ENCODE measurements at regions not wholly inside any gene's neighbourhood (a gene's known extent, or its start where the extent isn't known, plus 50 kb on each side); places are given as distances from the start of the nearest gene placed in this dataset.
"Not testable (repeated sequence)": the region's sequence is repeated elsewhere in the genome, so short reads cannot be mapped to it uniquely, and the experiment has no call there.

DNA sequence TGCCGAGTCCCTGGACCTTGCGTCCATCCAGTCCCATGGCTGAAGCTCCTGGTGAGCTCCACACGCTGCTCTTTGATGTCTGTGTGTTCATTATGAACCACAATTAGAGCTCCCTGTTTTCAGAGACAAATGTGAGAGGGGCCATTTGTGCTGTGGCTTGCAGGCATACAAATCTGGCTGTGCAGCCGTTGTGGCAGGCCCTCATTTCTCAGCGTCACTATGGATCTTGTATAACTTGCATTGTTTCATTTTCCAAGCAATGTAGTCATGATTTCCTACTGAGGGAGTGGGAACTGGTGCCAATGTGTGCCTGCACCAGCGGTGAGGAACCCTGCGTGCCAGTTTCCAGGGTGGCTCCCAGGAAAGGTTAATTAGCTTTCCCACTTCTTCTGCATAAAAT lies 542.6 kb downstream of the TMEM114 start:
- no peak for DNase-seq

DNA sequence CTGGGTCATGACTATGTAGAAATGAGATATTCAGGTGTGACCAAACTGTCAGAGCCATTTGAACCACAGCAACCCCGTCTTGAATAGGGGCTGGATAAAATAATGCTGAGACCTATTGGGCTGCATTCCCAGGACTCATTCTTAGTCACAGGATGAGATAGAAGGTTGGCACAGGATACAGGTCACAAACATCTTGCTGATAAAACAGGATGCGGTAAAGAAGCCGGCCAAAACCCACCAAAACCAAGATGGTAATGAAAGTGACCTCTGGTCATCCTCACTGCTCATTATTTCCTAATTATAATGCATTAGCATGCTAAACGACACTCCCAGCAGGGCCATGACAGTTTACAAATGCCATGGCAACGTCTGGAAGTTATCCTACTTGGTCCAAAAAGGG lies 545.5 kb downstream of the TMEM114 start:
- DNase-seq = no peak

DNA sequence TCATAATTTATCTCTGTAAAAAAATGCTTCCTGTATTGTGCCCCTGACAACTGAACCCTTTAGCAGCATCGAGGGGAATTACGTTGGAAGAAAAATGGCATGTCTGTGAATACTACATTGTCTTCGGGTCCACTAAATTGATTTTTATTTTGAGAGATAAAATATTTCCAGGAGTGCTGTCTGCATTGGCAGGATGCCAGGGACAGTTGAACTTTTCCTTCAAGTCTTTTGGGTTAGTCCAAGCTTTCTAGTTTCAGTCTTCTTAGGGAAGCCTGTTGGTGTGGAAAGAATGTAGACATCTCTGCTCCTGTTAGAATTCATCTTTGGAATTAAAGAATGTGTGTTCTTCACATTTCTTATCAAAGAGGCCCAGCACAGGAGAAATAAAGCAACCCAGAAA lies 557.9 kb downstream of the TMEM114 start:
- DNase-seq = no peak

DNA sequence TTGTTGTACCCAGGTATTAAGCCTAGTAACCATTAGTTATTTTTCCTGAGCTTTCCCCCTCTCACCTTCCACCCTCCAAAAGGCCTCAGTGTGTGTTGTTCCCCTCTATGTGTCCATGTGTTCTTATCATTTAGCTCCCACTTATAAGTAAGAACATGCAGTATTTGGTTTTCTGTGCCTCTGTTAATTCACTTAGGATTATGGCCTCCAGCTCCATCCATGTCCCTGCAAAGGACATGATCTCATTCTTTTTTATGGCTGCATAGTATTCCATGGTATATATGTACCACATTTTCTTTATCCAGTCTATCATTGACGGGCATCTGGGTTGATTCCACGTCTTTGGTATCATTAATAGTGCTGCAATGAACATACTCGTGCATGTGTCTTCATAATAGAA lies 560.3 kb downstream of the TMEM114 start:
- DNase-seq = not testable (repeated sequence)

DNA sequence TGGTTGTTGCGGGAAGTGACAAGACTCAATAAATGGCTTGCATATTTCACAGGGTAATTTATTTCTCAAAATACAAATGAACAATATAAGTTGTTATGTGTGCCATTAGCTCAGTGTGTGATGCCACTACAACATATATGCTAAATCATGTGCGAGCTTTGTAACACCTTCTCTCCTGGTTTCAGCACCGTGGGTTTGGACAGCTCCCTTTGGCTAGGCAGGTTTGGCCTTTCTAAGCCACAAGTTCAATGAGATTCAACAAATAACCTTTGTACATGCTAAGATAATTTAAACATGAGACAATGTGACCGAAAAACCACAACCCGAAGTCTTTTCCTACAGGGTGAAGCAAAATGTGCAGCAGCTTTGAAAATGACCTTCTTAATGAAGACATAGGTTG lies 563.9 kb downstream of the TMEM114 start:
- no peak for DNase-seq

DNA sequence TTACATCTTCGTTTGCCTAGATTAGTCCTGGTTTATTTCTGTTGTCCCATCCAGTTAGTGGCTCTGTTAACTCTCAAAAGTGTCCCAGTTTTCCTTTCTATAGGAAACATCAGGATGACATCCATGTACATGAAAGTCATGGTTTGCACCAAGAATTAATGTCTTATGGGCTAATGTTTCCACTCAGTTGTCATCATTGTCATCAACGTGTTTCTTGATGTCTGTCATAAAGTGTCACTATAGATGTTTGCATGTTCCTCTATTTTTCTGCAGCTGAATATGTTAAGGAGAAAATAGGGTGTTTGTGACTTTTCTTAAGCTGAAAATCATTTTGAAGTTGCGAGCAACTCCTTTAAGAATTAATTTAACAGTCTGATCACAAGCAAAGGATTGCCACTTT lies 567.0 kb downstream of the TMEM114 start:
- DNase-seq = no peak

DNA sequence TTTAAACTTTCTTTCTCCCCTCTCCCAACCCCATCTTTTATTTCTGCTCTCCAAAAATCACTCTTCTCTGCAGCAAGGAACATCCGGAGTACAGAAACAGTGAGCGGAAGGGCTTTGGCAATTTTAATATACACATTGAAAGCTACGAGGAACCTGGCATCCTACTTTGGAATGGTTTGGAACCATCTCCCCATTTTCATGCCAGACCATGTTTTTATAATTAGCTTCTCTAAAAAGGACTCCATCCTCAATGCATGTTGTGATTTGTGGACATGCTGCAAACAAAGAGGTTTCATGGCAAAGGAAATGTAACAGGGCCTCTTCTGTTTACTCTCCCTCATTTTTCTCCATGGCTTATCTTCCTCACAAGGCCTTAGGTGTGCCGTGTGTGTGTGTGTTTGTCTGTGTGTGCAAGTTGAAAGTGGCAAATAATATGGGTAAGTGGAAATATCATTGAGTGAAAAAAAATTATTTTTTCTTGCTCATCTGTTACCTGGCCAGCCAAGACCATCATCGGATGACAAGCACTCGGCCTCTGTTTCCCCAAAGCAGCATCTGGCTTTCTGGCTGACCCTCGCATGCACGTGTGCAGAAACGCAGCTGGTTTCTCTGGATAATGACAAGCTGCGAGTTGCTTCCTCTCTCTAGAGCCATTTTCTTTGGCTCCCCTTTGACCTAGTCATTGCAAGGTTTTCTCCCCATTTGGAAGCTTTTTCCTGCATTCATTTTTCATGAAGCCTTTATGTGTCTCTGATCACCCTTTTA lies 585.0 kb downstream of the TMEM114 start:
- DNase-seq = no peak

DNA sequence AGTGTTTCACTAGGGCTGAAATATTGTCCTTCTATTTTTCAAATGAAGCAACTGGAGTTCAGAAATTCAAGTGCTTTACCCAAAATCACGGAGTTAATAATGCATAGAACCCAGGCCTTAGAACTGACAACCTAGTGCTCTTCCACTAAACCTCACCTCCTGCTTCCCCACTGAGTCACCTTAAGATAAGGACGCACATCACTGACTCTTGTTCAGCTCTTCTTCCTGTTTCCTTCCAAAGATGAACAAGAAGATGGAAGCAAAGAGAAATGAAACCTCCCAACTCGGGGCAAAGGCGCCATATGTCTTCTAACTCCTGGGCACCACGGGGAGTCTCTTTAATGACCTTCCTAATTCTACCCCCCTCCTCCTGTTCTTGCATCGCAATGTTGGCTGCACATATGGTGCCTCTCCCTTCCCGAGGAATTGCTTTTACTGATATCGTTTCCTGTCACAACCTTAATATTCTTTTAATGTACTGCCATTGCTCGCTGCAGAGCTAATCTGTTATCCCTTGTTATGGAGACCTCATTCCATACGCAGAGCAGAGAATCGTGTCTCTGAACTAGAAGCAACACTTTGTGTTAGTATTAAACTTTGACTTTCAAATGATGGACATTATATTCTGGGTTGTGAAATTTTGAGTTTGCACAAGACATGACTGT lies 591.4 kb downstream of the TMEM114 start:
- no peak for DNase-seq

DNA sequence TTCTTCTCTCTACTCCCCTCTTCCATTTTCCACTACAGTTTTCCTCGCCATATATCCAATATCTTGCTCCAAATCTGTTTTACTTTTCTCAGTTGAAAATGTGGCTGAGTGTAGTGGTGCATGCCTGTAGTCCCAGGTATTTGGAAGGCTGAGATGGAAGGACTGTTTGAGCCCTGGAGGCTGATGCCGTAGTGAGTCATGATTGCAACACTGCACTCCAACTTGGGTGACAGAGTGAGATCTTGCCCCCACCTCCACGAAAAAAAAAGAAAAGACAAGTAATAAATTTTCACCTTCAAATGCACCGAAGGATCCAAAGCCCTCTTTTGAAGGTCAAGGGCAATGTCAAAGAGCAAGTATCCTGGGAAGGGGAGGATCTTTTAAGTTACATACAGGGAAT lies 592.3 kb downstream of the TMEM114 start:
- no peak for DNase-seq

DNA sequence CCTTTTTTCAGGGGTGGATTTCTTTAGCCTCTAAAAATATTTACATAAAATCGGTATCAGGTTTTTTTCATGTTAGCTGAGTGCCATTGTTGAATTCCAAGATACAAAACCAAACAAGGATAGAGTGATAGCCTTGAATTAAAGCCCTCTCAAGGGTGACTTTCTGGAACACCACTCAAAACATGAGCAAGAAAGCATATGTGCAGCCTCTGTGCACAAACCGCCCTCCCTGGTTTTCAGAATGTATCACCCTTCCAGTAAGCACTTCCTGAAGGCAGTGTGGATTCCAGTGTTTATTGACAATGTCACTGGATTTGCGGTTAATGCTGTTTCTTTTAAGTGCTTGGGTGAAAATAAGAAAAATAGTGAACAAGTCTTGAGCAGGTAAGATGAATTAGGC lies 597.7 kb downstream of the TMEM114 start:
- no peak for DNase-seq

DNA sequence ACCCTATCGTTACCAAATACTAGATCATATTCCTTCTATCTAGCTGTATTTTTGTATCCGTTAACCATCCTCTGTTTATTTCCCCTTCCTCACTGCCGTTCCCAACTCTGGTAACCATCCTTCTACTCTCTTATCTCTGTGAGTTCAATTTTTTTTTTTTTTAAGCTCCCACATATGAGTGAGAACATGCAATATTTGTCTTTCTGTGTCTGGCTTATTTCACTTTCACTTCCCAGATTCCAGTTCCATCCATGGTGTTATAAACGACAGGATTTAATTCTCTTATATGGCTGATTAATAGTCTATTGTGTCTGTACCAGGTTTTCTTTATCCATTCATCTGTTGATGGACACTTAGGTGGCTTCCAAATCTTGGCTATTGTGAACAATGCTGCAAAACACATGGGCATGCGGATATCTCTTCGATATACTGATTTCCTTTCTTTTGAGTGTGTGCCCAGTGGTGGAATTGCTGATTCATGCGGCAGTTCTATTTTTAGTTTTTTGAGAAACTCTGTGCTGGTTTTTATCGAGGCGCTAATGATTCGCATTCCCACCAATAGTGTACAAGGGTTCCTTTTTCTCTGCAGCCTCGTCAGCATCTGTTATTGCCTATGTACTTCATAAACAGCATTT lies 599.6 kb downstream of the TMEM114 start:
- no peak for DNase-seq

DNA sequence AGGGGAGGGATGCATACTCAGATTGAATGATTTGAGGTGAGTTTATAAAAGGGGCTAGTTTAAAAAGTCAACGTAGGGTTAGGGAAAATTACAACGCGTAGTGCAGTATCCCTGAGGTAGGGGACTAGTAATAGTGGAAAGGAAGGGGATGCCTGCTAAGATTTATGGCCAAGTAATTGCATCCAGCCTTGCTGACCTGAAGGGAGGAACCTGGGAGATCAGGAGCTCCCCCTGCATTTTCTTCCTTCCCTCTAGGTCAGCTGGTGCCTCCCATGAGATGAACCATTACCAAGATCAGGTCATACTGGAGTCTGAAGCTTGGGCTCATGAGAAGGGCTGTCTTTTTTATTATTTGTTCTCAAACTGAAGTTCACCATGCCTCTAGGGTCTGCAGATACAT lies 606.6 kb downstream of the TMEM114 start:
- no peak for DNase-seq

DNA sequence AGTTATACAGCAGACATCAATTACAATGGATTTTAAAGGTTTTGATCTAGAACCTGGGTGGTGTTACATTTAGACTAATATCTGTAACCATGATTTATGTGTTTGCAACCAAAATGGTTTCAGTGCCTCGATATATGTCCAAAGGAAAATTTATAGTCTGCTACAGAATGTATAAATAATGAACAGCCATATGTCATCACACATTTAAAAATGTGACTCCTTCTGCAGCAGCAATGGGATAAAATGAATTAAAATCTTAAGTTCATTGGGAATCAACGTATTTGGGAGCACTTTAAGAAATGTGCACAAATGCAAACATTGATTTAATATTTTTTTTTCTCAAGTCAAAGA lies 610.2 kb downstream of the TMEM114 start:
- DNase-seq = no peak

DNA sequence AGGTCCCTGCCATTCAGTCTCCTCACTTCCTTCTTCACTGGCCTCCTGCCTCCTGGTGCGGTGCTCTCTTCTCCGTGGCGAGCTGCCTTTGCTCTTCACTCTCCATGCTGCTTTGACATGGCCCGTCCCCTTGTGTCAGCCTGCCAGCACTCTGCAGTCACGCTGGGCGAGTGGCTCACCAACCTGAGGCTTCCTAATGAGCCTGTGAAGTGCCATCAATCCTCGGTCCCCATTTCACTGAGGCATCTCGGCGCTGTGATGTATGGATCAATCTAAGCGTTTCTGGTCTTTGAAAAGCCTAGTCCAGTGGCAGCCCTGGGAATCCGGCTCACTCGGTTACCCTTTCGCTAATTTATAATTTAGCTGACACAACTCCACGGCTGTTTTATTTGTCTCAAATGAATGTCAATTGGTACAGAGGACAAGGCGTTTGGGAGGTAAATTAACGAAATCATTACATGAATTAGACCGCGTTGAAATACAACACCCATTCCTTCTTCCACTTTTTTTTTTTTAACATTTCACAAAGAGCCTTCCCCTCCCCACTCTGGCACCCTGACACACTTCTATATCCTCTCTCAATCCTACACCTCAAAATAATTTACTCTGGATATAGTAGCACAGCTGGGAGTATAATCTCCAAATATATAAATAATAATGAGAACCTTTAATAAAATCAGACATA lies 610.7 kb downstream of the TMEM114 start:
- no peak for DNase-seq

DNA sequence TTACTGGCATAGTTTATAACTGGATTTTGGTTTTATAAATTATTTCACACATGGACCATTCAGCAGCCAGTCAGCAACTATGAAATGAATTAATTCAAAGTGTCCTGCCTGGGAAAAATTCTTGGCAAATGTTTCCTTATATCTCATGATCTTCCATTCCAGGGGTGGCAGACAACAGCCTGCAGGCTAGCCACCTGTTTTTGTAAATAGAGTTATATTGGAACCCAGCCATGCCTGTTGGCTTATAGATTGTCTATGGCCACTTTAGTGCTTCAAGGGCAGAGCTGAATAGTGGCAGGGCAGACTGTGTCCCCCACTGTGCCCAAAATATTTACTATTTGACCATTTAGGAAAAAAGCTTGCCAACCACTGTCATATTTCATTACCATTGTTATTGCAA lies 613.7 kb downstream of the TMEM114 start:
- DNase-seq = no peak

DNA sequence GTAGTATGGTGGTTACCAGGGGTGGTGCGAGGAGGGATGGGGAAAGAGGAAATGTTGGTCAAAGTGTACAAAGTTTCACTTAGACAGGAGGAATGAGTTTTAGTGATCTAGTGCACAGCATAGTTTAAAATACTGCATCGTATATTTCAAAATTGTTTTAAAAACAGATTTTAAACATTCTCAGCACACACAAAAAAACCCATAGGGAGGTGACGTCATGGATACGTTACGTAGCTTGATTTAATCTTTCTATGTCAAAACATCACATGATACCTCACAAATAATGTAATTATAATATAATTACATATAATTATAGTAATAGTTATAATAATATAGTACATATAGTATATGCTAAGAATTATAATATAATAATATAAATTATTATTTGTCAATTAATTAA lies 614.2 kb downstream of the TMEM114 start:
- no peak for DNase-seq

DNA sequence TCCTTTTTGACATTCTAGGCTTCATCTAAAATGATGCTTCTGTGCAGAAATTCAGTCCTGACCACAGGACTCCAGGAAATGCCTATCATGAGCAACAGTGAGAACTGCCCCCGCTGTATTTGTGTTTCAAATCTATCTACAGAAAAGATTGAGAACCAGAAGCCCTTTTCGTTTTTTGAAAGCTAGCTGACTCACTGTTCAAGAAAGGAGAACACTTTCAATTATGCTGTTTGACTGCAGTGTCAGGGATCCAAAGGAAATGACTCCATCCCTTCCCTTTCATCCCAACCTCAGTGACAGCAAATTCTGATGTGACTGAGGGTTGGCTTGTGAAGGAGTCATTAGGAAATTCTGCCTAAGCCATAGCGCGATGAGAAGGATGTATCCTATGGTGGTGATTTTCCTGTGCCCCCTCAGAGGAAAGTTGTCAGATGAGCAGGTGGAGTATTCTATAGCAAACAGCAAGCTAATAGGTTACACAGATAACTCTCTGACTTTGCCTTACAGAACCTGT lies 622.3 kb downstream of the TMEM114 start:
- DNase-seq = no peak

DNA sequence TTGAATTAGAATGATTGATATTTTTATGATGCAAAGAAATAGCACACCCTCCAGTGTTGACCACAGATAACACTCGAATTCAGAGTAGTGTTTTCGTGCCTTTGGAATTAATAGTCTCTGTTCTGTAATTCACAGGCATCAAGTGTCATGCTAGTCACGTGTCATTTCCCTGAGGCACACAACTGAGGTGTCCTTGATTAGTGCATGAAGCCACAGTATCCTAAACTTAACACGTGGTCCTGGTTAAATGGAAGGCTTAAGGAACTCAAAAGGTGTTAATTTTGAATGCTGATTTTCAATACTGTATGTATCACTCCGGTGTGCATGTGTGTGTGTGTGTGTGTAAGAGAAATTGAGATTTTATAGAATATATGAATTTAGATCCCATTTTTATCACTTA lies 625.6 kb downstream of the TMEM114 start:
- DNase-seq = no peak

DNA sequence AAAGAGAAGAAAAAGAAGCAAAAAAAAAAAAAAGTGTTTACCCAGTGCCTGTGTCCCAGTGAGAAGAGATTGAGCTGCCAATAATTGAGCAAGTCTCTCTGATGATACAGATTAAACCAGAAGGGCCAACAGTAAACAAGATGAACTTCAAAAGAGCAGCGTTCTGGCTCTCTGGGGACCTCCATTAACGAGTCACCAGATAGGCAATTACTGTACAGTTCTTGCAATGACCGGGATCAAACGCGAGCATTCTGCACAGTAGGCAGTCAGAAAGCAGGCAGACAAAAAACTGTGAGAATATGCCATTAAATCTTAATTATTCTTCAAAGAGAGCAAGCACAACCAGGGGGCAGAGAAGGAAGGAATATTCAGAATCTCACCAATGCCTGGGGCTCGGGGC lies 626.1 kb downstream of the TMEM114 start:
- DNase-seq = no peak

DNA sequence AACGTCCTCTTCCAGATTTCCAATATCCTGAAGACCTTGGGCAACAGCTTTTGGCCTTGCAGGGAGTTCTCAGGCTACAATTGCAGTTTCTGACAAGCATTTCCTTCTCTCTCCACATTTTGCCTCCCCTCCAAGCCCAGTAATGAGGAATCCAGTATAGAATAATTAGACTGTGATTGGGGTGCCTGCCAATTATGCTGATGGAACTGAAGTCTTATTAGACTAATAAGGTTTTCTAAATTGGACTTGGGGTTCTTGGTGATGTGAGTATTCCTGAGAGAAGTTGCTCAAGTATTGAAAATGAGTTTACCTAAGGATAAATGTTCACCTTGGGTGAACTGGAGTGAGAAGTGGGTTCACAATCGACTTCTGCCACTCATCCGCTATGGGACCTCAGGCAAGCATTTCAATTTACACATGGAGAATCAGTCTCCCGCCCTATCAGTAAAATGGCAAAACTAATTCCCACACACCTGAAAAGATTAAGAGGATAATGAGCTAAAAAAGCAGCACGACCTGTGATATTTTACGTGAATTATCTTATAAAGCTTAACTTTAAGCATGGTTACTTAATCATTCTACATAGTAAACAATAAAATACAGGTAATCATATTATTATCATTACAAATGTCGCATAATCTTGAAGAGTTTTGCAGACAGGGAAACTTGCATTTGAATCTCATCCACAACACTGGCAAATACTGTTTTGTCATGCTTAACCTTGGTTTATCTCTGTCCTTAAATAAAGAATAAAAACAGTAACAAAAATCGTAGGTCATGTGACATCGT lies 628.0 kb downstream of the TMEM114 start:
- no peak for DNase-seq

DNA sequence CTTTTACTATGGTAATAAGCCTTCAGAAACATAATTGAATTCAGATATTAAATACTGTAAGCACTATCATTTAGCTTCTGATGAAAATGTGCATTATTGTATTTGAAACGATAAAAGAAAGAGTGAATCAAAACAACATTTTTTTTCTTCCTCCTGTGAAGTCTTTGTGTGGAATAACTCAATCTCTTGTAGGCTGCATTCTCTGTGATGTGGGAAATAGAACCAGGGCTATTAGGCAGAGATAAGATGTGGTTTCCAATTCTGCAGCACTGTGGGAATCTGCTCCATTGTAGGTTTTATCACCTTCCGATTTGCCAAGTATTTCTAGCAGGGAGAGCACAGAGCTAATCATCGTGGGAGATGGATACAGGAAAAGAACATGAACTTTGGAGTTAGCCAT lies 624.5 kb downstream of the RBFOX1 start:
- DNase-seq = no peak

DNA sequence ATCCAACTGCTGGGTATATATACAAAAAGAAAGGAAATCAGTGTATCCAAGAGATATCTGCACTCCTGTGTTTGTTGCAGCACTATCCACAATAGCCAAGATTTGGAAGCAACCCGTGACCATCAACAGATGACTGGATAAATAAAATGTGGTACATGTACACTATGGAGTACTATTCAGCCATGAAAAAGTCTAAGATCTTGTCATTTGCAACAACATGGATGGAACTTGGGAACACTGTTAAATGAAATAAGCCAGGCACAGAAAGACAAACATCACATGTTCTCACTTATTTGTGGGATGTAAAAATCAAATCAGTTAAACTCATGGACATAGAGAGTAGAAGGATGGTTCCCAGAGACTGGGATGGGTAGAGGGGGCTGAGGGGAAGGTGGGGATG lies 620.7 kb downstream of the RBFOX1 start:
- no peak for DNase-seq

DNA sequence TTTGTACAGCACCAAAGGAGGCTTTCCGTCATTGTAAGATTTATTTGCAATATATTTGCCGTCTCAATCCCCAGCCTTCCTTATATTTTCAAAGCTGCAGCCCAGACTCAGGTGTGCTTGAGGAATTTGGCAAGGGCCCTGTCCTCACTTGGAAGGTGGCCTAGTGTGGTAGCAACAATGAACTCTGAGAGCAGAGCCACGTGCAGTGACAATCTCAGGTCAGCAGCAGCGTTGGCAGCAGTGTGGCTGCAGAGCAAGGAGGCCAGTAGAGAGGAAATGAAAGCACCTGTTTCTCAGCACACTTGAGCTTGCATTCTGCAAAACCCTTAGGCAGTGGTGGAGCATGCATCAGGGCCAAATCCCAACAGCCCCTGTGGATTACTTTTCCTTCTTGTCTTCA lies 613.5 kb downstream of the RBFOX1 start:
- no peak for DNase-seq
